Esophagus (tissue), 2 donors: ENCODE measurements at regions not wholly inside any gene's neighbourhood (a gene's known extent, or its start where the extent isn't known, plus 50 kb on each side); places are given as distances from the start of the nearest gene placed in this dataset.

Experiments
- H3K27ac ChIP-seq, 2 donors: one replicate each; pipeline ENCODE4 v1.5.1; 2013; ENCODE audit warnings: low read depth in 2 of 2, mild to moderate bottlenecking in 2 of 2, inconsistent platforms in 1 of 2, low read length in 1 of 2, moderate library complexity in 1 of 2
- H3K27me3 ChIP-seq, 2 donors: one replicate each; pipeline ENCODE4 v1.6.1; 2013; ENCODE audit warnings: low read length in 2 of 2, control low read depth in 1 of 2, mild to moderate bottlenecking in 1 of 2; ENCODE audit not compliant: insufficient read depth in 2 of 2, control insufficient read depth in 1 of 2
- H3K36me3 ChIP-seq, 2 donors: one replicate each; pipeline ENCODE4 v1.6.1; 2013; ENCODE audit warnings: low read length in 1 of 2; ENCODE audit not compliant: control insufficient read depth in 2 of 2, insufficient read depth in 2 of 2
- H3K4me1 ChIP-seq, 2 donors: one replicate each; pipeline ENCODE4 v1.6.1; 2013; ENCODE audit warnings: low read length in 1 of 2; ENCODE audit not compliant: control insufficient read depth in 2 of 2, insufficient read depth in 2 of 2
- H3K4me3 ChIP-seq, 2 donors: one replicate each; pipeline ENCODE4 v1.5.1; 2013; ENCODE audit warnings: low read length in 2 of 2, mild to moderate bottlenecking in 2 of 2, low read depth in 1 of 2, moderate library complexity in 1 of 2
- H3K9me3 ChIP-seq, 2 donors: one replicate each; pipeline ENCODE4 v1.6.1; 2013; ENCODE audit warnings: mild to moderate bottlenecking in 2 of 2, low read depth in 1 of 2, low read length in 1 of 2, moderate library complexity in 1 of 2; ENCODE audit not compliant: control insufficient read depth in 2 of 2, insufficient read depth in 1 of 2
- WGBS, 2 donors: extraction: QIAGEN DNeasy Blood & Tissue Kit; methylation state at CpG; one replicate each; pipeline ENCODE4 v1.1.7; 2013; 5-methylcytosine and 5-hydroxymethylcytosine counted together
- donor health status: healthy with polysubstance abuse.
- donor health status: Bipolar disorder and iron deficiency.

GRCh38 chr10:52678611-52679010 is 94.0 kb downstream of the MBL2 start:
- no peaks in the 10 kb centered on the region for H3K36me3 ChIP-seq
- WGBS, 2 donors: 67 to 70% methylated on average over 5 of the region's 5 CpGs
- no peak overlapping the region for H3K4me3 ChIP-seq
- H3K4me1 ChIP-seq: no peaks in the 10 kb centered on the region
- no peak overlapping the region for H3K27ac ChIP-seq
- H3K27me3 ChIP-seq: no peaks in the 10 kb centered on the region
- no peaks in the 10 kb centered on the region for H3K9me3 ChIP-seq

DNA sequence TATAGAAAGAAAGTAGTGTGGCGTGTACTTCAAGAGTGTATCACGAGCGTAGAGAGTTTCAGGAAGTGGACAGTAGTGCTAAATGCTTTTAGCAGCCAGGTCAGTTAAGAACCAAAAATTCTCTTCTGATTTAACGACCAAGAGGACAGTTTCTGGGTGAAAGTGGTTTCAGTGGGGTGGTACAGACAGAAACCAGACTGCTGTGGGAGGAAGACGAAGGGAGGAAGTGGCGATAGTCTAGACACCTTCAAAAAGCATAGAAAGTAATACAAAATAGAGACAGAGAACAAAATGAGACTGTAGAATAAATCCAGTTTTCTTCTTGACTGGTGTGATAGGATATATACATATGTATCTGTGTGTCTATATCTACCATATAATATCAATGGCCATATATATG is 93.5 kb downstream of the MBL2 start:
- H3K27me3 ChIP-seq: no peaks in the 10 kb centered on the region
- H3K27ac ChIP-seq: no peak overlapping the region
- no peak overlapping the region for H3K4me3 ChIP-seq
- no peaks in the 10 kb centered on the region for H3K36me3 ChIP-seq
- 65 to 74% methylated on average over 6 of the region's 6 CpGs for WGBS, 2 donors
- no peaks in the 10 kb centered on the region for H3K9me3 ChIP-seq
- H3K4me1 ChIP-seq: no peaks in the 10 kb centered on the region

DNA sequence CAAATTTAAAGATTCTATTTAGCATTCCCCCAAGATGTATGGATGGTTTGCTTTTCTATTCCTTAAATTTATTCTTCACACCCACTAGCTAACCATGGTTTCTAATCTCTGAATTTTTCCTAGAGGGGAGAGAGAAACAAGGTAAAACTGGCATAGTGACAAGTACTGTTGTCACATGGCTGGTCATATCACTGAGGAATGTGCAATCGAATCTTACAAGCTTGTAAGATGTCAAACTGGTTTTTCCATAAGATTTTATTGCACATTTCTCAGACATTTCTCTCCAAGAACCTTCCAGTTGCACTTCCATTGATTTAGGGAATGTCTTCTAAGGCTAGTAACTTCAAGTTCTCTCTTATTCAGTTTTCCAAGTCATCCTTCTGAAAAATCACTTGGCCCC is 89.8 kb downstream of the MBL2 start:
- no peaks in the 10 kb centered on the region for H3K36me3 ChIP-seq
- H3K27ac ChIP-seq: no peak overlapping the region
- 37 to 43% methylated on average over 1 of the region's 1 CpG for WGBS, 2 donors

DNA sequence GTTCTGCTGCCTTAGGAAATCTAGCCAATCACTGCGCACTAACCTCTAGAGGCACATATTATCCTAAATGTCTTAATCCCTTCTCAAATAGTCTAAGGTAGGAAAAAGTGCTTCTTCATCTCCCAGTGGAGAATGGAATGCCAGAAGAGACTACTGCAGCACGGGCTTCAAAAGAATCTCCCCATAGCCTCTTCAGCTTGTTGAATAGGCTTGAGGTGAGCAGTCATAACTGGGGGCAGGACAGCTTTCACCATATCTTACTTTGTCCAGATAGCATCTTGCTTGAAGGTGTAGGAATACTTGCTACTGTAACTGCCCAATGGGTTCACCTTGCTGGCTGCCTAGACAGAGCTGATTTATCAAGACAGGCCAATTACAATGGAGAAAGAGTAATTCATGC is 88.8 kb downstream of the MBL2 start:
- no peak overlapping the region for H3K4me3 ChIP-seq
- 74 to 88% methylated on average over 2 of the region's 2 CpGs for WGBS, 2 donors

More for the DNA sequence above, 89.8 kb downstream of the MBL2 start:
- Histone ChIP-seq H3K9me3 (no peaks in the 10 kb centered on the region), H3K27me3 (no peaks in the 10 kb centered on the region), H3K4me3 (no peak overlapping the region), H3K4me1 (no peaks in the 10 kb centered on the region)

GRCh38 chr10:52688899-52689298 is 83.7 kb downstream of the MBL2 start:
- Histone ChIP-seq H3K4me3 (no peak overlapping the region), H3K27ac (no peak overlapping the region), H3K27me3 (no peaks in the 10 kb centered on the region), H3K4me1 (no peaks in the 10 kb centered on the region), H3K36me3 (no peaks in the 10 kb centered on the region), H3K9me3 (no peaks in the 10 kb centered on the region)
- WGBS, 2 donors: 84 to 85% methylated on average over 6 of the region's 6 CpGs

More for the DNA sequence above, 88.8 kb downstream of the MBL2 start:
- Histone ChIP-seq H3K9me3 (no peaks in the 10 kb centered on the region), H3K27me3 (no peaks in the 10 kb centered on the region), H3K27ac (no peak overlapping the region), H3K36me3 (no peaks in the 10 kb centered on the region), H3K4me1 (no peaks in the 10 kb centered on the region)

DNA sequence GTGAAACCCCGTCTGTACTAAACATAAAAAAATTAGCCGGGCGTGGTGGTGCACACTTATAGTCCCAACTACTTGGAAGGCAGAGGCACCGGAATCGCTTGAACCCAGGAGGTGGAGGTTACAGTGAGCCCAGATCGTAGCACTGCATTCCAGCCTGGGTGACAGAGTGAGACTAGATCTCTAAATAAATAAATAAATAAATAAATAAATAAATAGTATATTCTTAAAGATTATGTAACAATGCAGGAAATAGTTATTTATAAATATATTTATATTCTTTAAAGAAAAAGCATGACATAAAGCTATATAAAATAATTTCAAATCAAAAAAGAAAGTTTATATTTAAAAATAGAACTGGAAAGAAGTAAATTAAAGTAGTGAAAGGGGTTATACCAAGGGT is 76.4 kb downstream of the MBL2 start:
- Histone ChIP-seq H3K27me3 (no peaks in the 10 kb centered on the region), H3K36me3 (no peaks in the 10 kb centered on the region), H3K4me3 (no peak overlapping the region), H3K9me3 (no peaks in the 10 kb centered on the region), H3K4me1 (no peaks in the 10 kb centered on the region), H3K27ac (no peak overlapping the region)
- 91 to 94% methylated on average over 6 of the region's 6 CpGs for WGBS, 2 donors

- WGBS, 2 donors: 34 to 35% methylated on average over 2 of the region's 2 CpGs
- Histone ChIP-seq H3K9me3 (no peaks in the 10 kb centered on the region), H3K4me1 (no peaks in the 10 kb centered on the region), H3K36me3 (no peaks in the 10 kb centered on the region), H3K4me3 (no peak overlapping the region), H3K27me3 (no peaks in the 10 kb centered on the region), H3K27ac (no peak overlapping the region)
Measured at GRCh38 chr10:52701647-52702046, 70.9 kb downstream of the MBL2 start.

DNA sequence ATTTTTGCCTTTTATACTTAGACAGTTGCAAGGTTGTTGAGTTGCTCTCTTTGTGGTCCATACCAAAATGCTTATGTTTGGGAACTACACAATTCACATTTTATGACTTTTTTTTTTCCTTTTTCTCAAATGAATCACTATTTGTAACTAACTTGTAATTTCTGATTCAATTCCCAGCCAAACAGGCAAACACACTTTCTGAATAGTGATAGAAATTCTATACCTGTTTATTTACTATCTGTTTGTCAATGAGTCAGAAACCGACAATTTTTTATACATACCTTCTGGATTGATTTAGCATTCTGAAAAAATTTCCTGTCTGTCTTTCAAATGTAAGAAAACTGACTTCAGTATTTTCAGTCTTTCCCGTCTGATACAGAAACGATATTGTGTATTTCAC is 69.1 kb downstream of the MBL2 start:
- WGBS, 2 donors: 84 to 87% methylated on average over 3 of the region's 3 CpGs
- no peaks in the 10 kb centered on the region for H3K27me3 ChIP-seq

GRCh38 chr10:52703898-52704297 is 68.7 kb downstream of the MBL2 start:
- Histone ChIP-seq H3K36me3 (no peaks in the 10 kb centered on the region), H3K4me1 (no peaks in the 10 kb centered on the region), H3K9me3 (no peaks in the 10 kb centered on the region), H3K27ac (no peak overlapping the region), H3K4me3 (no peak overlapping the region), H3K27me3 (no peaks in the 10 kb centered on the region)
- 59 to 68% methylated on average over 4 of the region's 4 CpGs for WGBS, 2 donors

More for the DNA sequence above, 69.1 kb downstream of the MBL2 start:
- H3K9me3 ChIP-seq: no peaks in the 10 kb centered on the region
- no peak overlapping the region for H3K27ac ChIP-seq
- no peaks in the 10 kb centered on the region for H3K4me1 ChIP-seq
- no peak overlapping the region for H3K4me3 ChIP-seq
- no peaks in the 10 kb centered on the region for H3K36me3 ChIP-seq

GRCh38 chr10:52706332-52707070 is 66.1 kb downstream of the MBL2 start:
- H3K4me3 ChIP-seq: no peak overlapping the region
- H3K27ac ChIP-seq: no peak overlapping the region
- no peaks in the 10 kb centered on the region for H3K36me3 ChIP-seq
- H3K4me1 ChIP-seq: no peaks in the 10 kb centered on the region
- peaks cover 0 to under 1% of the 10 kb centered on the region in 2 donors for H3K9me3 ChIP-seq
- no peaks in the 10 kb centered on the region for H3K27me3 ChIP-seq
- WGBS, 2 donors: 84 to 85% methylated on average over 4 of the region's 4 CpGs
